Activated naive CD4-positive, alpha-beta T cell treated with Interleukin-2 at 50 U/mL for 16 hours (primary cell): ENCODE measurements at regions not wholly inside any gene's neighbourhood (a gene's known extent, or its start where the extent isn't known, plus 50 kb on each side); places are given as distances from the start of the nearest gene placed in this dataset.
"Not testable (repeated sequence)": the region's sequence is repeated elsewhere in the genome, so short reads cannot be mapped to it uniquely, and the experiment has no call there.

Source experiments
- DNase-seq: peaks from one replicate; pipeline ENCODE4 v3.0.0-alpha.2; 2020

- no peak for DNase-seq
Observed at GRCh38 chr13:88257706-88258105, 586.5 kb downstream of the SLITRK5 start.

- no peak for DNase-seq
Observed at GRCh38 chr13:88263808-88264207, 592.6 kb downstream of the SLITRK5 start.

GRCh38 chr13:88281841-88282240 lies 610.7 kb downstream of the SLITRK5 start:
- no peak for DNase-seq

GRCh38 chr13:88285329-88285728 lies 614.2 kb downstream of the SLITRK5 start:
- no peak for DNase-seq

- DNase-seq: no peak
Observed at GRCh38 chr13:88288326-88288725, 617.2 kb downstream of the SLITRK5 start.

GRCh38 chr13:88291731-88292130 lies 620.6 kb downstream of the SLITRK5 start:
- not testable (repeated sequence) for DNase-seq

- DNase-seq: no peak
Observed at GRCh38 chr13:88294368-88294767, 623.2 kb downstream of the SLITRK5 start.

GRCh38 chr13:88303157-88303556 lies 632.0 kb downstream of the SLITRK5 start:
- no peak for DNase-seq

- DNase-seq: no peak
Observed at GRCh38 chr13:88303605-88304004, 632.4 kb downstream of the SLITRK5 start.

- DNase-seq: no peak
Observed at GRCh38 chr13:88314496-88314895, 643.3 kb downstream of the SLITRK5 start.

GRCh38 chr13:88329066-88329465 lies 657.9 kb downstream of the SLITRK5 start:
- DNase-seq: no peak

GRCh38 chr13:88339271-88339741 lies 668.1 kb downstream of the SLITRK5 start:
- no peak for DNase-seq

- DNase-seq: no peak
Observed at GRCh38 chr13:88345171-88345847, 674.1 kb downstream of the SLITRK5 start.

- DNase-seq: no peak
Observed at GRCh38 chr13:88360761-88361160, 689.6 kb downstream of the SLITRK5 start.

GRCh38 chr13:88369866-88370265 lies 698.7 kb downstream of the SLITRK5 start:
- DNase-seq: no peak

- DNase-seq: no peak
Observed at GRCh38 chr13:88376760-88377388, 705.7 kb downstream of the SLITRK5 start.

- DNase-seq: no peak
Observed at GRCh38 chr13:88377852-88378251, 706.7 kb downstream of the SLITRK5 start.

GRCh38 chr13:88384542-88384941 lies 713.4 kb downstream of the SLITRK5 start:
- DNase-seq: no peak

GRCh38 chr13:88395804-88396203 lies 724.6 kb downstream of the SLITRK5 start:
- no peak for DNase-seq

- no peak for DNase-seq
Observed at GRCh38 chr13:88411696-88412095, 740.5 kb downstream of the SLITRK5 start.

- no peak for DNase-seq
Observed at GRCh38 chr13:88417801-88418200, 746.6 kb downstream of the SLITRK5 start.

- no peak for DNase-seq
Observed at GRCh38 chr13:88424463-88424862, 753.3 kb downstream of the SLITRK5 start.

- no peak for DNase-seq
Observed at GRCh38 chr13:88426661-88427060, 755.5 kb downstream of the SLITRK5 start.

- no peak for DNase-seq
Observed at GRCh38 chr13:88429862-88430261, 758.7 kb downstream of the SLITRK5 start.

GRCh38 chr13:88434953-88435352 lies 763.8 kb downstream of the SLITRK5 start:
- DNase-seq: no peak
